ENCODE measurements at regions not wholly inside any gene's neighbourhood (a gene's known extent, or its start where the extent isn't known, plus 50 kb on each side); places are given as distances from the start of the nearest gene placed in this dataset.
"Not testable (repeated sequence)": the region's sequence is repeated elsewhere in the genome, so short reads cannot be mapped to it uniquely, and the experiment has no call there.

GRCh38 chr3:51606871-51607270 lies 64.2 kb upstream of the TEX264 start:
- TF ChIP-seq CTCF (conservative IDR thresholded peaks at IDR 0.05); EZH2 (IDR thresholded peaks at IDR 0.05; ENCODE audit: low read depth): not testable (repeated sequence)
